ENCODE measurements at regions not wholly inside any gene's neighbourhood (a gene's known extent, or its start where the extent isn't known, plus 50 kb on each side); places are given as distances from the start of the nearest gene placed in this dataset.

GRCh38 chr1:64356636-64357256 is 113.2 kb upstream of the CACHD1 start (continued):
- TF ChIP-seq ZBTB33 (IDR thresholded peaks at IDR 0.05; ENCODE audit: extremely low read depth, insufficient replicate concordance, low read length) (no peak), ZNF274 (IDR thresholded peaks at IDR 0.05; ENCODE audit: low read depth, low read length) (no peak)

- CTCF ChIA-PET: interaction anchor here (0.6 kb wide), 1 partner anchor 820 kb away, joined by 3 read pairs; no protein-coding TSS in a partner anchor
- Histone ChIP-seq H3K79me2 (ENCODE audit: insufficient read depth, low read length) (no peaks in the 10 kb centered on the region), H3K9ac (ENCODE audit: low read length) (no peak overlapping the region), H2AFZ (ENCODE audit: low read depth, low read length, poor library complexity, severe bottlenecking) (no peak overlapping the region), H3K27ac (ENCODE audit: low read depth, low read length) (no peak overlapping the region), H3K4me3 (replicated peaks in 1 of 2; ENCODE audit: low read depth in 1 of 2, low read length in 2 of 2) (no peak overlapping the region), H4K20me1 (ENCODE audit: insufficient read depth) (no peaks in the 10 kb centered on the region), H3K4me2 (ENCODE audit: low read length) (no peak overlapping the region), H3K9me2 (ENCODE audit: insufficient read depth) (no peaks in the 10 kb centered on the region), H3K9me3 (ENCODE audit: control insufficient read depth in 1 of 2, insufficient read depth in 1 of 2, low read depth in 1 of 2, low read length in 2 of 2) (no peaks in the 10 kb centered on the region), H3K4me1 (ENCODE audit: control insufficient read depth in 1 of 2, insufficient read depth in 2 of 2, low read length in 2 of 2) (no peaks in the 10 kb centered on the region), H3K36me3 (ENCODE audit: control insufficient read depth in 1 of 2, insufficient read depth in 2 of 2, low read length in 2 of 2) (no peaks in the 10 kb centered on the region), H3K27me3 (ENCODE audit: insufficient read depth, low read length) (no peaks in the 10 kb centered on the region)
- no peak for TF ChIP-seq EZH2 (IDR thresholded peaks at IDR 0.05)
- TF ChIP-seq FOSL1 (IDR thresholded peaks at IDR 0.05; ENCODE audit: low read depth): no peak
- TF ChIP-seq POLR2A (IDR thresholded peaks at IDR 0.05; ENCODE audit: borderline replicate concordance, extremely low read depth, insufficient read depth, insufficient read length): no peak
- no peak for TF ChIP-seq REST (IDR thresholded peaks at IDR 0.05; ENCODE audit: low read depth)
- TF ChIP-seq CBX3 (IDR thresholded peaks at IDR 0.05; ENCODE audit: low read depth): no peak
- TF ChIP-seq EZH2phosphoT487 (IDR thresholded peaks at IDR 0.05; ENCODE audit: borderline replicate concordance): no peak
- TF ChIP-seq SRF (IDR thresholded peaks at IDR 0.05; ENCODE audit: low read depth): no peak
- no peak for TF ChIP-seq ELF1 (IDR thresholded peaks at IDR 0.05; ENCODE audit: borderline replicate concordance, low read depth)
- TF ChIP-seq RAD21 (IDR thresholded peaks at IDR 0.05; ENCODE audit: low read depth): no peak
- no peak for TF ChIP-seq SIN3A (IDR thresholded peaks at IDR 0.05; ENCODE audit: low read depth)
- TF ChIP-seq EGR1 (IDR thresholded peaks at IDR 0.05; ENCODE audit: low read depth): no peak
- TF ChIP-seq ZNF274 (IDR thresholded peaks at IDR 0.05; ENCODE audit: low read depth, low read length): no peak
- TF ChIP-seq CEBPB (IDR thresholded peaks at IDR 0.05; ENCODE audit: low read depth): no peak
- no peak for TF ChIP-seq POLR2AphosphoS5 (IDR thresholded peaks at IDR 0.05; ENCODE audit: low read depth, low read length)
- TF ChIP-seq JUND (IDR thresholded peaks at IDR 0.05): no peak
- no peak for TF ChIP-seq SP1 (IDR thresholded peaks at IDR 0.05; ENCODE audit: low read depth)
- POLR2A ChIA-PET: no interaction called here
- RAD21 ChIA-PET (ENCODE audit: low non-redundant PET in 1 of 2, low total read pairs in 2 of 2, uncharacterized antibody in 2 of 2, unreplicated experiment in 2 of 2): interaction anchor here in 1 of 2 experiments (0.7 kb wide), 1 partner anchor 92 kb away, joined by 3 read pairs; no protein-coding TSS in a partner anchor
- BruUV-seq (replicated peaks): no TSS peak
- intact Hi-C loops (cut with micrococcal nuclease): no loop called here
- ATAC-seq (no peak), DNase-seq (ENCODE audit: low read depth, low spot score) (no peak)
Observed at GRCh38 chr1:64357422-64357821, 112.5 kb upstream of the CACHD1 start.
